Neural progenitor cell (in vitro differentiated cells): ENCODE measurements at regions not wholly inside any gene's neighbourhood (a gene's known extent, or its start where the extent isn't known, plus 50 kb on each side); places are given as distances from the start of the nearest gene placed in this dataset.

ENCODE experiments used
- CTCF ChIP-seq: fragments of 200-600 bp; sonication (generic); IDR thresholded peaks from 2 replicates; pipeline ENCODE4 v1.5.1; 2017; ENCODE audit warnings: antibody characterized with exemption, mild to moderate bottlenecking
- EZH2 ChIP-seq: fragments of 200-600 bp; sonication (generic); IDR thresholded peaks from 2 replicates; pipeline ENCODE4 v1.6.1; 2017; ENCODE audit warnings: antibody characterized with exemption, mild to moderate bottlenecking, moderate library complexity

- TF ChIP-seq EZH2: no peak
- no peak for TF ChIP-seq CTCF
Observed at GRCh38 chr12:58263816-58264215, 322.4 kb downstream of the ATP23 start.
